Endodermal cell (in vitro differentiated cells): ENCODE measurements at regions not wholly inside any gene's neighbourhood (a gene's known extent, or its start where the extent isn't known, plus 50 kb on each side); places are given as distances from the start of the nearest gene placed in this dataset.
"Not testable (repeated sequence)": the region's sequence is repeated elsewhere in the genome, so short reads cannot be mapped to it uniquely, and the experiment has no call there.

ENCODE experiments used
- DNase-seq: peaks from one replicate; pipeline ENCODE4 v3.0.0-alpha.2; 2017
- H3K27ac ChIP-seq: 2 replicates; pipeline ENCODE4 v1.5.1; 2013; ENCODE audit warnings: mild to moderate bottlenecking, low read depth, low read length, moderate library complexity
- H3K27me3 ChIP-seq: 2 replicates; pipeline ENCODE4 v1.6.1; 2013; ENCODE audit warnings: mild to moderate bottlenecking, low read length, moderate library complexity; ENCODE audit not compliant: insufficient read depth, control insufficient read depth, poor library complexity, severe bottlenecking
- H3K36me3 ChIP-seq: 2 replicates; pipeline ENCODE4 v1.7.0; 2013; ENCODE audit warnings: mild to moderate bottlenecking, low read length, moderate library complexity; ENCODE audit not compliant: control insufficient read depth, insufficient read depth
- H3K4me1 ChIP-seq: one replicate; pipeline ENCODE4 v1.7.0; 2013; ENCODE audit warnings: low read length; ENCODE audit not compliant: control insufficient read depth, insufficient read depth
- H3K4me3 ChIP-seq: 2 replicates; pipeline ENCODE4 v1.5.1; 2013; ENCODE audit warnings: mild to moderate bottlenecking, low read length, moderate library complexity
- H3K9ac ChIP-seq: 2 replicates; pipeline ENCODE4 v1.6.1; 2013; ENCODE audit warnings: mild to moderate bottlenecking, low read length, moderate library complexity; ENCODE audit not compliant: poor library complexity, severe bottlenecking; ENCODE audit errors: extremely low read depth
- H3K9me3 ChIP-seq: 2 replicates; pipeline ENCODE4 v1.6.1; 2013; ENCODE audit warnings: mild to moderate bottlenecking, low read length, moderate library complexity; ENCODE audit not compliant: control insufficient read depth
- H3K27ac Mint-ChIP-seq: 2 replicates; pipeline ENCODE4 v1.8.0; 2020; ENCODE audit warnings: mixed read lengths
- H3K27me3 Mint-ChIP-seq: 2 replicates; pipeline ENCODE4 v1.8.0; 2021; ENCODE audit warnings: mild to moderate bottlenecking, mixed read lengths; ENCODE audit not compliant: insufficient read depth
- H3K36me3 Mint-ChIP-seq: 2 replicates; pipeline ENCODE4 v1.8.0; 2020; ENCODE audit warnings: low read depth, mixed read lengths
- H3K4me1 Mint-ChIP-seq: 2 replicates; pipeline ENCODE4 v1.8.0; 2020; ENCODE audit warnings: mixed read lengths
- H3K4me3 Mint-ChIP-seq: 2 replicates; pipeline ENCODE4 v1.8.0; 2020; ENCODE audit warnings: mild to moderate bottlenecking, moderate library complexity, mixed read lengths
- H3K9me3 Mint-ChIP-seq: 2 replicates; pipeline ENCODE4 v1.8.0; 2020; ENCODE audit warnings: mild to moderate bottlenecking, mixed read lengths
- WGBS, 2 experiments: methylation state at CpG; one replicate each; pipeline versions ENCODE4 v1.1.5 to v1.1.7; 2013; ENCODE audit warnings: missing lambda C conversion rate in 2 of 2, mixed read lengths in 1 of 2; ENCODE audit not compliant: insufficient coverage in 1 of 2, insufficient read length in 1 of 2; 5-methylcytosine and 5-hydroxymethylcytosine counted together
- TF ChIP-seq, protein P1 (sequence below): fragments of 200-600 bp; sonication (generic); conservative IDR thresholded peaks from 2 replicates; pipeline ENCODE4 v1.5.0; 2021; ENCODE audit warnings: antibody characterized with exemption, mild to moderate bottlenecking

DNA sequence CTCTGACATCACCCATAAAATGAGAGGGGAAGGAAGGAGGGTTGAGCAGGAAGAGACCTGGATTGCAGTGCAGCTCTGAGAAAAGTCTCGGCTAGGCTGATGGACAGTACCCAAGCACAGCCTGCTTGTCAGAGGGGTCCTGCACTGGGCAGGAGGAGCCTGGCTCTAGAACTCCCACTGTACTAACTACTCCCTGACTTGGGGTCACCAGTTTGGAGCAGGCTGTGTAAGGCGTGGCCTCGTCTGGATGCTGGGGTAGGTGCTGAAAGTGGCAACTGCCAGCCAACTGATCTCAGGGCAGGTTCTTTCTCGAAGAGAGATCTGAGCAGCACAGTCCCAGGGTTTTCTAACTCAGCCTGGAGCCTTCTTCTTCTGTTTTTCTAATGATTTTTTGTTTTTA is 176.3 kb downstream of the ATP23 start:
- Mint-ChIP-seq H3K27ac (no peak overlapping the region), H3K4me1 (peaks cover 13% of the 10 kb centered on the region), H3K27me3 (no peaks in the 10 kb centered on the region), H3K4me3 (no peak overlapping the region), H3K9me3 (peaks cover 23% of the 10 kb centered on the region), H3K36me3 (peaks cover 9% of the 10 kb centered on the region)
- Histone ChIP-seq H3K27ac (no peak overlapping the region), H3K27me3 (no peaks in the 10 kb centered on the region), H3K4me1 (no peaks in the 10 kb centered on the region), H3K36me3 (no peaks in the 10 kb centered on the region), H3K9me3 (peaks cover 14% of the 10 kb centered on the region), H3K9ac (no peak overlapping the region), H3K4me3 (no peak overlapping the region)
- 94 to 100% methylated on average over 4 of the region's 4 CpGs for WGBS, 2 experiments
- TF ChIP-seq, protein P1, sequence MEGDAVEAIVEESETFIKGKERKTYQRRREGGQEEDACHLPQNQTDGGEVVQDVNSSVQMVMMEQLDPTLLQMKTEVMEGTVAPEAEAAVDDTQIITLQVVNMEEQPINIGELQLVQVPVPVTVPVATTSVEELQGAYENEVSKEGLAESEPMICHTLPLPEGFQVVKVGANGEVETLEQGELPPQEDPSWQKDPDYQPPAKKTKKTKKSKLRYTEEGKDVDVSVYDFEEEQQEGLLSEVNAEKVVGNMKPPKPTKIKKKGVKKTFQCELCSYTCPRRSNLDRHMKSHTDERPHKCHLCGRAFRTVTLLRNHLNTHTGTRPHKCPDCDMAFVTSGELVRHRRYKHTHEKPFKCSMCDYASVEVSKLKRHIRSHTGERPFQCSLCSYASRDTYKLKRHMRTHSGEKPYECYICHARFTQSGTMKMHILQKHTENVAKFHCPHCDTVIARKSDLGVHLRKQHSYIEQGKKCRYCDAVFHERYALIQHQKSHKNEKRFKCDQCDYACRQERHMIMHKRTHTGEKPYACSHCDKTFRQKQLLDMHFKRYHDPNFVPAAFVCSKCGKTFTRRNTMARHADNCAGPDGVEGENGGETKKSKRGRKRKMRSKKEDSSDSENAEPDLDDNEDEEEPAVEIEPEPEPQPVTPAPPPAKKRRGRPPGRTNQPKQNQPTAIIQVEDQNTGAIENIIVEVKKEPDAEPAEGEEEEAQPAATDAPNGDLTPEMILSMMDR = no peak
- no peak for DNase-seq

DNA sequence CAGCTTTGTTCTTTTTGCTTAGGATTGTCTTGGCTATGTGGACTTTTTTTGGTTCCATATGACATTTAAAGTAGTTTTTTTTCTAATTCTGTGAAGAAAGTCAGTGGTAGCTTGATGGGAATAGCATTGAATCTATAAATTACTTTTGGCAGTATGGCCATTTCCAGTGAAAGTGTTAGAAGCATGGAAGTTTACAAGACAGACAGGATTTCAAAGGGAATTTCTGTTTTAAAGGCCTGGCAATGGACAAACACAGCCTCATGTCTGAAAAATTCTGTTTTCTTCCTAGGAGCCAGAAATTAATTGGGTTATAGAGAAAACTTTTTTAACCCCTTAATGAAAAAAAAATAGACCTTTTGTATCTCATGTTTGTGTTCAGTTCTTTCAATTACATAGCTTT is 184.4 kb downstream of the ATP23 start:
- H3K27me3 Mint-ChIP-seq, H3K4me3 Mint-ChIP-seq, H3K4me1 Mint-ChIP-seq, H3K27ac ChIP-seq, H3K9me3 ChIP-seq, H3K27me3 ChIP-seq, DNase-seq, H3K27ac Mint-ChIP-seq, H3K4me1 ChIP-seq, H3K4me3 ChIP-seq, H3K9ac ChIP-seq, H3K36me3 ChIP-seq, H3K36me3 Mint-ChIP-seq: not testable (repeated sequence)
- peaks cover 19% of the 10 kb centered on the region for H3K9me3 Mint-ChIP-seq

- Mint-ChIP-seq H3K27me3 (no peaks in the 10 kb centered on the region), H3K27ac (no peak overlapping the region), H3K4me3 (no peak overlapping the region), H3K9me3 (peaks cover 22% of the 10 kb centered on the region), H3K36me3 (peaks cover 16% of the 10 kb centered on the region), H3K4me1 (peaks cover 4% of the 10 kb centered on the region)
- H3K9me3 ChIP-seq = peaks cover 15% of the 10 kb centered on the region
- no peak for DNase-seq
- no peaks in the 10 kb centered on the region for H3K36me3 ChIP-seq
- no peak overlapping the region for H3K4me3 ChIP-seq
- H3K27ac ChIP-seq = no peak overlapping the region
- 88 to 91% methylated on average over 5 of the region's 5 CpGs for WGBS, 2 experiments
- H3K27me3 ChIP-seq = no peaks in the 10 kb centered on the region
- H3K4me1 ChIP-seq = peaks cover 3% of the 10 kb centered on the region
- no peak overlapping the region for H3K9ac ChIP-seq
- TF ChIP-seq, protein P1 = no peak
Observed at GRCh38 chr12:58131986-58132755, 190.8 kb downstream of the ATP23 start.

GRCh38 chr12:58138424-58138823 is 197.1 kb downstream of the ATP23 start:
- H3K9me3 ChIP-seq = peaks cover 30% of the 10 kb centered on the region
- no peaks in the 10 kb centered on the region for H3K4me1 ChIP-seq
- H3K27me3 ChIP-seq = no peaks in the 10 kb centered on the region
- Mint-ChIP-seq H3K27ac (peak overlapping the region; percentile 23), H3K27me3 (no peaks in the 10 kb centered on the region), H3K36me3 (peaks cover 18% of the 10 kb centered on the region), H3K4me1 (peaks cover 25% of the 10 kb centered on the region), H3K4me3 (no peak overlapping the region), H3K9me3 (peaks cover 23% of the 10 kb centered on the region)
- WGBS, 2 experiments = 50% methylated on average over 1 of the region's 2 CpGs; no CpG with 5 or more reads in 1 of the 2 experiments
- H3K4me3 ChIP-seq = peak overlapping the region; percentile 39
- H3K9ac ChIP-seq = no peak overlapping the region
- TF ChIP-seq, protein P1 = no peak
- no peak for DNase-seq
- H3K27ac ChIP-seq = no peak overlapping the region
- no peaks in the 10 kb centered on the region for H3K36me3 ChIP-seq
